Trophoblast cell (in vitro differentiated cells and primary cell): ENCODE measurements at regions not wholly inside any gene's neighbourhood (a gene's known extent, or its start where the extent isn't known, plus 50 kb on each side); places are given as distances from the start of the nearest gene placed in this dataset.
"Not testable (repeated sequence)": the region's sequence is repeated elsewhere in the genome, so short reads cannot be mapped to it uniquely, and the experiment has no call there.

ENCODE experiments used
- DNase-seq, 2 donors: peaks; one replicate each; pipeline ENCODE4 v3.0.0-alpha.2; 2016
- H2AFZ ChIP-seq: 2 replicates; pipeline ENCODE4 v1.6.1; 2013; ENCODE audit warnings: low read length, moderate library complexity, mild to moderate bottlenecking; ENCODE audit not compliant: insufficient read depth, poor library complexity
- H2AK5ac ChIP-seq: 2 replicates; pipeline ENCODE4 v1.6.1; 2013; ENCODE audit warnings: mild to moderate bottlenecking, low read length
- H2BK120ac ChIP-seq: 2 replicates; pipeline ENCODE4 v1.6.1; 2013; ENCODE audit warnings: low read length, mild to moderate bottlenecking, moderate library complexity; ENCODE audit not compliant: insufficient read depth, poor library complexity
- H2BK12ac ChIP-seq: 2 replicates; pipeline ENCODE4 v1.6.1; 2013; ENCODE audit warnings: mild to moderate bottlenecking, low read length, moderate library complexity
- H2BK5ac ChIP-seq: 2 replicates; pipeline ENCODE4 v1.6.1; 2013; ENCODE audit warnings: low read length, low read depth, moderate library complexity, mild to moderate bottlenecking; ENCODE audit not compliant: poor library complexity
- H3K14ac ChIP-seq: 2 replicates; pipeline ENCODE4 v1.6.1; 2013; ENCODE audit warnings: mild to moderate bottlenecking, low read length
- H3K18ac ChIP-seq: 2 replicates; pipeline ENCODE4 v1.6.1; 2013; ENCODE audit warnings: mild to moderate bottlenecking, low read length
- H3K23ac ChIP-seq: 2 replicates; pipeline ENCODE4 v1.6.1; 2013; ENCODE audit warnings: low read length
- H3K27ac ChIP-seq: 2 replicates; pipeline ENCODE4 v1.5.1; 2013; ENCODE audit warnings: low read depth, mild to moderate bottlenecking, inconsistent platforms, low read length, moderate library complexity
- H3K27me3 ChIP-seq: 2 replicates; pipeline ENCODE4 v1.6.1; 2013; ENCODE audit warnings: inconsistent platforms, mild to moderate bottlenecking, low read length, moderate library complexity; ENCODE audit not compliant: insufficient read depth
- H3K36me3 ChIP-seq, 2 experiments: 1 replicate in 1 of 2; 2 replicates in 1 of 2; pipeline ENCODE4 v1.6.1; 2013; ENCODE audit warnings: low read length in 2 of 2, mild to moderate bottlenecking in 2 of 2, moderate library complexity in 1 of 2; ENCODE audit not compliant: insufficient read depth in 2 of 2, control insufficient read depth in 1 of 2
- H3K4ac ChIP-seq: 2 replicates; pipeline ENCODE4 v1.6.1; 2013; ENCODE audit warnings: low read depth, mild to moderate bottlenecking, low read length, moderate library complexity
- H3K4me1 ChIP-seq, 2 experiments: 1 replicate in 1 of 2; 2 replicates in 1 of 2; pipeline ENCODE4 v1.6.1; 2013; ENCODE audit warnings: low read length in 2 of 2, mild to moderate bottlenecking in 2 of 2, moderate library complexity in 1 of 2; ENCODE audit not compliant: insufficient read depth in 2 of 2, control insufficient read depth in 1 of 2
- H3K4me2 ChIP-seq: 2 replicates; pipeline ENCODE4 v1.6.1; 2013; ENCODE audit warnings: inconsistent platforms, mild to moderate bottlenecking, low read length, moderate library complexity
- H3K4me3 ChIP-seq: 2 replicates; pipeline ENCODE4 v1.5.1; 2013; ENCODE audit warnings: mild to moderate bottlenecking, low read depth, low read length, inconsistent platforms
- H3K79me1 ChIP-seq: one replicate; pipeline ENCODE4 v1.6.1; 2013; ENCODE audit warnings: low read length
- H3K79me2 ChIP-seq: 2 replicates; pipeline ENCODE4 v1.6.1; 2013; ENCODE audit warnings: low read length, mild to moderate bottlenecking; ENCODE audit not compliant: control insufficient read depth, insufficient read depth, poor library complexity
- H3K9ac ChIP-seq: 2 replicates; pipeline ENCODE4 v1.6.1; 2013; ENCODE audit warnings: mild to moderate bottlenecking, low read length
- H3K9me3 ChIP-seq: 2 replicates; pipeline ENCODE4 v1.6.1; 2013; ENCODE audit warnings: low read depth, mild to moderate bottlenecking, control low read depth, inconsistent platforms, low read length; ENCODE audit not compliant: insufficient read depth
- H4K12ac ChIP-seq: 2 replicates; pipeline ENCODE4 v1.6.1; 2013; ENCODE audit warnings: low read depth, mild to moderate bottlenecking, low read length, moderate library complexity
- H4K8ac ChIP-seq: 2 replicates; pipeline ENCODE4 v1.6.1; 2013; ENCODE audit warnings: low read depth, mild to moderate bottlenecking, low read length, moderate library complexity
- H4K91ac ChIP-seq: one replicate; pipeline ENCODE4 v1.6.1; 2013; ENCODE audit warnings: low read depth, mild to moderate bottlenecking, low read length, moderate library complexity
- WGBS: extraction: QIAGEN DNeasy Blood & Tissue Kit; methylation state at CpG from one replicate; pipeline ENCODE4 v1.1.7; 2013; ENCODE audit warnings: missing lambda C conversion rate; ENCODE audit not compliant: insufficient read length, insufficient coverage; ENCODE audit errors: extremely low coverage; 5-methylcytosine and 5-hydroxymethylcytosine counted together

GRCh38 chr22:48620460-48620859 lies 1207.2 kb downstream of the BRD1 start:
- not testable (repeated sequence) for H3K14ac ChIP-seq, H4K12ac ChIP-seq, H4K8ac ChIP-seq, H3K4me2 ChIP-seq, H3K4me3 ChIP-seq, H3K4ac ChIP-seq, H3K4me1 ChIP-seq, H3K23ac ChIP-seq, H4K91ac ChIP-seq, H2BK5ac ChIP-seq, H3K27me3 ChIP-seq, H3K9ac ChIP-seq, H2AK5ac ChIP-seq, H2AFZ ChIP-seq, H3K79me2 ChIP-seq, H3K36me3 ChIP-seq, H3K27ac ChIP-seq, H3K79me1 ChIP-seq, H3K9me3 ChIP-seq, DNase-seq, H2BK120ac ChIP-seq, H2BK12ac ChIP-seq, H3K18ac ChIP-seq
- no CpG with 5 or more reads among the region's 2 CpGs for WGBS

GRCh38 chr22:48619721-48620120 lies 1208.0 kb downstream of the BRD1 start:
- H4K12ac ChIP-seq, result no peak overlapping the region
- no peak for DNase-seq
- H3K4me3 ChIP-seq, result no peak overlapping the region
- H4K8ac ChIP-seq, result no peak overlapping the region
- no peak overlapping the region for H3K23ac ChIP-seq
- H2AFZ ChIP-seq, result no peak overlapping the region
- no peak overlapping the region for H3K14ac ChIP-seq
- no peaks in the 10 kb centered on the region for H3K36me3 ChIP-seq
- no peak overlapping the region for H3K27ac ChIP-seq
- no peaks in the 10 kb centered on the region for H3K27me3 ChIP-seq
- no peak overlapping the region for H4K91ac ChIP-seq
- no peak overlapping the region for H3K4me2 ChIP-seq
- H3K79me1 ChIP-seq, result no peaks in the 10 kb centered on the region
- H2BK12ac ChIP-seq, result no peak overlapping the region
- H3K18ac ChIP-seq, result no peak overlapping the region
- no peak overlapping the region for H2BK5ac ChIP-seq
- H3K9ac ChIP-seq, result no peak overlapping the region
- no peaks in the 10 kb centered on the region for H3K79me2 ChIP-seq
- no peak overlapping the region for H2AK5ac ChIP-seq
- peaks cover 2% of the 10 kb centered on the region for H3K9me3 ChIP-seq
- no CpG with 5 or more reads among the region's 20 CpGs for WGBS
- no peaks in the 10 kb centered on the region for H3K4me1 ChIP-seq
- no peak overlapping the region for H3K4ac ChIP-seq
- H2BK120ac ChIP-seq, result no peak overlapping the region

GRCh38 chr22:48618326-48618725 lies 1209.3 kb downstream of the BRD1 start:
- no peak overlapping the region for H3K18ac ChIP-seq
- H3K36me3 ChIP-seq, result no peaks in the 10 kb centered on the region
- H3K14ac ChIP-seq, result no peak overlapping the region
- H2AK5ac ChIP-seq, result no peak overlapping the region
- no peak overlapping the region for H3K23ac ChIP-seq
- H3K9me3 ChIP-seq, result peaks cover 2% of the 10 kb centered on the region
- no peak overlapping the region for H2BK120ac ChIP-seq
- H2BK12ac ChIP-seq, result no peak overlapping the region
- no peak overlapping the region for H2AFZ ChIP-seq
- no peak for DNase-seq
- no peaks in the 10 kb centered on the region for H3K4me1 ChIP-seq
- WGBS, result no CpG with 5 or more reads among the region's 18 CpGs
- H3K4ac ChIP-seq, result no peak overlapping the region
- H3K27me3 ChIP-seq, result no peaks in the 10 kb centered on the region
- no peak overlapping the region for H3K4me2 ChIP-seq
- H3K79me2 ChIP-seq, result no peaks in the 10 kb centered on the region
- no peaks in the 10 kb centered on the region for H3K79me1 ChIP-seq
- no peak overlapping the region for H3K4me3 ChIP-seq
- no peak overlapping the region for H4K8ac ChIP-seq
- no peak overlapping the region for H4K91ac ChIP-seq
- H2BK5ac ChIP-seq, result no peak overlapping the region
- no peak overlapping the region for H3K9ac ChIP-seq
- H3K27ac ChIP-seq, result no peak overlapping the region
- H4K12ac ChIP-seq, result no peak overlapping the region

- H3K27me3 ChIP-seq, result no peaks in the 10 kb centered on the region
- H4K8ac ChIP-seq, result no peak overlapping the region
- H3K9me3 ChIP-seq, result no peaks in the 10 kb centered on the region
- DNase-seq, result no peak
- no peaks in the 10 kb centered on the region for H3K36me3 ChIP-seq
- H3K4me1 ChIP-seq, result no peaks in the 10 kb centered on the region
- no peaks in the 10 kb centered on the region for H3K79me2 ChIP-seq
- H3K9ac ChIP-seq, result no peak overlapping the region
- H3K4ac ChIP-seq, result no peak overlapping the region
- H3K79me1 ChIP-seq, result no peaks in the 10 kb centered on the region
- H4K12ac ChIP-seq, result no peak overlapping the region
- no peak overlapping the region for H4K91ac ChIP-seq
- H2BK5ac ChIP-seq, result no peak overlapping the region
- H2AFZ ChIP-seq, result no peak overlapping the region
- no peak overlapping the region for H3K27ac ChIP-seq
- no peak overlapping the region for H3K18ac ChIP-seq
- H3K4me3 ChIP-seq, result no peak overlapping the region
- H3K4me2 ChIP-seq, result no peak overlapping the region
- no peak overlapping the region for H3K14ac ChIP-seq
- no CpG with 5 or more reads among the region's 13 CpGs for WGBS
- H3K23ac ChIP-seq, result no peak overlapping the region
- no peak overlapping the region for H2AK5ac ChIP-seq
- no peak overlapping the region for H2BK120ac ChIP-seq
- H2BK12ac ChIP-seq, result no peak overlapping the region
Observed at GRCh38 chr22:48616656-48617055, 1211.0 kb downstream of the BRD1 start.
